Gastroesophageal sphincter (tissue), 3 donors: ENCODE measurements at regions not wholly inside any gene's neighbourhood (a gene's known extent, or its start where the extent isn't known, plus 50 kb on each side); places are given as distances from the start of the nearest gene placed in this dataset.

ENCODE experiments used
- POLR2AphosphoS5 ChIP-seq: sonication (generic); formaldehyde crosslinking; IDR thresholded peaks from one replicate; pipeline ENCODE4 v1.6.1; 2017; ENCODE audit warnings: antibody characterized with exemption
- TF ChIP-seq, protein P1 (sequence below), 4 experiments: fragments of 200-600 bp in 2 of 4; fragments of 450-650 bp in 2 of 4; sonication (generic) in 1 of 4; IDR thresholded peaks; one replicate each; pipeline ENCODE4 v1.5.1; 2017 to 2019; ENCODE audit warnings: antibody characterized with exemption in 4 of 4, mild to moderate bottlenecking in 2 of 4, moderate library complexity in 2 of 4

DNA sequence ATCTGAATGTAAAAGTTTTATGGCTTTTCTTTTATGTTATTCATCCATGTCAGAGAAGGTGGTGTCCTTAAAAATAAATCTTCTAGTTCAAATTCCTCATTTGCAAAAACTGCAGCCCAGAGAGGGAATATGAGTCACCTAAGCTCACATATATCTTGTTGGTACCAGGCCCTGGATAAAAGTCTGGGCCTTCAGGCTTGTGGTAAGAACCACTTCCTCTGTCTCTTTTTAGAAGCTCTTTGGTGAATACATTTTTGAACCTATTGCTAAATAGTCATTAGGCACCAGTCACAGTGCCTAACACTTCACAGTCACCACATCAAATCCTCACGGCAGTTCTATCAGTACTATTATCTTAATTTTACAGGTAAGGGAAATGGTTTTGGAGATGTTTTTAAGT lies 199.2 kb downstream of the KCNS3 start:
- TF ChIP-seq POLR2AphosphoS5 = no peak
- TF ChIP-seq, protein P1, sequence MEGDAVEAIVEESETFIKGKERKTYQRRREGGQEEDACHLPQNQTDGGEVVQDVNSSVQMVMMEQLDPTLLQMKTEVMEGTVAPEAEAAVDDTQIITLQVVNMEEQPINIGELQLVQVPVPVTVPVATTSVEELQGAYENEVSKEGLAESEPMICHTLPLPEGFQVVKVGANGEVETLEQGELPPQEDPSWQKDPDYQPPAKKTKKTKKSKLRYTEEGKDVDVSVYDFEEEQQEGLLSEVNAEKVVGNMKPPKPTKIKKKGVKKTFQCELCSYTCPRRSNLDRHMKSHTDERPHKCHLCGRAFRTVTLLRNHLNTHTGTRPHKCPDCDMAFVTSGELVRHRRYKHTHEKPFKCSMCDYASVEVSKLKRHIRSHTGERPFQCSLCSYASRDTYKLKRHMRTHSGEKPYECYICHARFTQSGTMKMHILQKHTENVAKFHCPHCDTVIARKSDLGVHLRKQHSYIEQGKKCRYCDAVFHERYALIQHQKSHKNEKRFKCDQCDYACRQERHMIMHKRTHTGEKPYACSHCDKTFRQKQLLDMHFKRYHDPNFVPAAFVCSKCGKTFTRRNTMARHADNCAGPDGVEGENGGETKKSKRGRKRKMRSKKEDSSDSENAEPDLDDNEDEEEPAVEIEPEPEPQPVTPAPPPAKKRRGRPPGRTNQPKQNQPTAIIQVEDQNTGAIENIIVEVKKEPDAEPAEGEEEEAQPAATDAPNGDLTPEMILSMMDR (IDR thresholded peaks at IDR 0.05) = no peak
